Liver (tissue), 8 donors: ENCODE measurements at regions not wholly inside any gene's neighbourhood (a gene's known extent, or its start where the extent isn't known, plus 50 kb on each side); places are given as distances from the start of the nearest gene placed in this dataset.

ENCODE experiments used
- DNase-seq: peaks from one replicate; pipeline ENCODE4 v3.0.0-alpha.2; 2017; ENCODE audit warnings: low spot score
- H3K27ac ChIP-seq, 2 donors: one replicate each; pipeline ENCODE4 v1.7.0; 2013; ENCODE audit warnings: inconsistent platforms in 2 of 2, low read length in 2 of 2, control low read depth in 1 of 2, low read depth in 1 of 2, mild to moderate bottlenecking in 1 of 2
- H3K27me3 ChIP-seq, 4 donors: one replicate each; pipeline versions ENCODE4 v1.6.1 to v1.7.0; 2013; ENCODE audit warnings: low read length in 3 of 4, inconsistent platforms in 1 of 4, mild to moderate bottlenecking in 1 of 4, moderate library complexity in 1 of 4; ENCODE audit not compliant: control insufficient read depth in 4 of 4, insufficient read depth in 4 of 4
- H3K36me3 ChIP-seq, 4 donors: one replicate each; pipeline versions ENCODE4 v1.6.1 to v1.7.0; 2013; ENCODE audit warnings: low read length in 3 of 4, mild to moderate bottlenecking in 3 of 4, low read depth in 1 of 4, moderate library complexity in 1 of 4; ENCODE audit not compliant: control insufficient read depth in 4 of 4, insufficient read depth in 3 of 4
- H3K4me1 ChIP-seq, 4 donors: one replicate each; pipeline versions ENCODE4 v1.6.1 to v1.7.0; 2013; ENCODE audit warnings: low read length in 3 of 4, mild to moderate bottlenecking in 3 of 4, moderate library complexity in 1 of 4; ENCODE audit not compliant: control insufficient read depth in 4 of 4, insufficient read depth in 4 of 4
- H3K4me3 ChIP-seq, 3 donors: one replicate each; pipeline versions ENCODE4 v1.6.1 to v1.7.0; 2013; ENCODE audit warnings: low read length in 3 of 3, control low read depth in 1 of 3, low read depth in 1 of 3, mild to moderate bottlenecking in 1 of 3
- H3K9ac ChIP-seq, 2 donors: one replicate each; pipeline ENCODE4 v1.7.0; 2013; ENCODE audit warnings: low read length in 2 of 2, mild to moderate bottlenecking in 2 of 2, moderate library complexity in 2 of 2, control low read depth in 1 of 2, low read depth in 1 of 2
- H3K9me3 ChIP-seq, 4 donors: one replicate each; pipeline versions ENCODE4 v1.6.1 to v1.7.0; 2013; ENCODE audit warnings: low read length in 3 of 4; ENCODE audit not compliant: control insufficient read depth in 4 of 4
- ATF3 ChIP-seq: IDR thresholded peaks from 2 replicates; pipeline ENCODE4 v1.6.1; 2016; ENCODE audit warnings: antibody characterized with exemption
- CTCF ChIP-seq: fragments of 150-350 bp; IDR thresholded peaks from 2 replicates; pipeline ENCODE4 v1.5.1; 2017; ENCODE audit warnings: improper control_type of control experiment, low read depth, low read length; ENCODE audit not compliant: missing input control
- EGR1 ChIP-seq, 2 donors: IDR thresholded peaks; 2 replicates each; pipeline ENCODE4 v1.6.1; 2016 to 2018; ENCODE audit warnings: antibody characterized with exemption in 2 of 2, low read depth in 2 of 2
- FOXA1 ChIP-seq: IDR thresholded peaks from 2 replicates; pipeline ENCODE4 v1.6.1; 2016; ENCODE audit warnings: antibody characterized with exemption
- FOXA2 ChIP-seq: IDR thresholded peaks from 2 replicates; pipeline ENCODE4 v1.6.1; 2016; ENCODE audit warnings: antibody characterized with exemption
- GABPA ChIP-seq, 2 donors: IDR thresholded peaks in 1 of 2; conservative IDR thresholded peaks in 1 of 2; 2 replicates each; pipeline ENCODE4 v1.6.1; 2016; ENCODE audit warnings: antibody characterized with exemption in 2 of 2, mild to moderate bottlenecking in 1 of 2, moderate library complexity in 1 of 2
- HNF4A ChIP-seq, 2 donors: conservative IDR thresholded peaks; 2 replicates each; pipeline ENCODE4 v1.6.1; 2016; ENCODE audit warnings: antibody characterized with exemption in 2 of 2, mild to moderate bottlenecking in 2 of 2
- HNF4G ChIP-seq: IDR thresholded peaks from 2 replicates; pipeline ENCODE4 v1.6.1; 2016; ENCODE audit warnings: antibody characterized with exemption
- JUND ChIP-seq, 2 donors: IDR thresholded peaks; 2 replicates each; pipeline ENCODE4 v1.6.1; 2016; ENCODE audit warnings: antibody characterized with exemption in 2 of 2
- RAD21 ChIP-seq, 2 donors: IDR thresholded peaks; 2 replicates each; pipeline ENCODE4 v1.6.1; 2016; ENCODE audit warnings: antibody characterized with exemption in 2 of 2, mild to moderate bottlenecking in 2 of 2
- REST ChIP-seq: IDR thresholded peaks from 2 replicates; pipeline ENCODE4 v1.6.1; 2016; ENCODE audit warnings: antibody characterized with exemption, mild to moderate bottlenecking
- RXRA ChIP-seq, 2 donors: IDR thresholded peaks; 2 replicates each; pipeline ENCODE4 v1.6.1; 2017 to 2018; ENCODE audit warnings: antibody characterized with exemption in 2 of 2, mild to moderate bottlenecking in 1 of 2
- SP1 ChIP-seq: IDR thresholded peaks from 2 replicates; pipeline ENCODE4 v1.6.1; 2018; ENCODE audit warnings: antibody characterized with exemption, mild to moderate bottlenecking
- ZBTB33 ChIP-seq: IDR thresholded peaks from 2 replicates; pipeline ENCODE4 v1.6.1; 2016; ENCODE audit warnings: antibody characterized with exemption
- WGBS: extraction: QIAGEN DNeasy Blood & Tissue Kit; methylation state at CpG from one replicate; pipeline ENCODE4 v1.1.7; 2013; 5-methylcytosine and 5-hydroxymethylcytosine counted together
- donor health status: healthy.
- donor health status: healthy.
- donor health status: healthy.
- donor health status: healthy.
- donor health status: healthy.

DNA sequence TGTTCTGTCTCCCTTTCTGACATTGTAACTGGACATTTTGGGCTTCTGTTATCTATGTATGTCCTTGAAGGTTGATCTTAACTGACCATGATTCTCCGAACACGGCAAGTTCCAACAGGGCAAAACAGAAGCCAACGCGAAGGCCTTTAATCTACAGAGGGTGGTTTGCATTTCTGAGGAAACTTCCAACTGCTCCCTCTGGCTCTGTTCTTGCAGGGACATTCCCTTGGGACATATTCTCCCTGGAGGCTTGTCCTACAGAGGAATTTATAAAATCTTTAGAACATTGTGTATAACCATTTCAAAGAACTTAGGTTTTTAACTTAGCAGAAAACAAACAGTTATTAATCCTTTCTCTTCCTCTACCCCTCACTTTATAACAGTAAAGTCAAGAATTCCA lies 189.0 kb upstream of the CDYL start (continued):
- no peak for TF ChIP-seq REST
- TF ChIP-seq ATF3, result no peak
- no peak for TF ChIP-seq SP1
- no peak for TF ChIP-seq HNF4A (conservative IDR thresholded peaks at IDR 0.05)
- no peak for TF ChIP-seq RAD21 (IDR thresholded peaks at IDR 0.05)

GRCh38 chr6:4586469-4586859 lies 189.7 kb upstream of the CDYL start:
- Histone ChIP-seq H3K9ac (no peak overlapping the region), H3K36me3 (no peaks in the 10 kb centered on the region), H3K9me3 (no peaks in the 10 kb centered on the region), H3K27me3 (peaks cover 0 to 2% (median 0%) of the 10 kb centered on the region in 4 donors), H3K4me3 (no peak overlapping the region), H3K27ac (no peak overlapping the region), H3K4me1 (no peaks in the 10 kb centered on the region)
- TF ChIP-seq SP1, result no peak
- no peak for TF ChIP-seq GABPA (IDR thresholded peaks at IDR 0.05 in 1 of 2, conservative IDR thresholded peaks at IDR 0.05 in 1 of 2)
- no peak for TF ChIP-seq FOXA2
- TF ChIP-seq HNF4G, result no peak
- TF ChIP-seq RXRA (IDR thresholded peaks at IDR 0.05), result no peak
- no peak for TF ChIP-seq ZBTB33
- TF ChIP-seq REST, result no peak
- TF ChIP-seq EGR1 (IDR thresholded peaks at IDR 0.05; ENCODE audit: low read depth in 2 of 2), result no peak
- no peak for TF ChIP-seq JUND (IDR thresholded peaks at IDR 0.05)
- TF ChIP-seq CTCF, result no peak
- TF ChIP-seq FOXA1, result no peak
- TF ChIP-seq ATF3, result no peak
- DNase-seq, result no peak
- WGBS, result 84% methylated on average over 3 of the region's 3 CpGs
